ENCODE measurements at regions not wholly inside any gene's neighbourhood (a gene's known extent, or its start where the extent isn't known, plus 50 kb on each side); places are given as distances from the start of the nearest gene placed in this dataset.

GRCh38 chr10:92763634-92764155, 73.9 kb downstream of the HHEX start:
- H3K4me3 ChIP-seq (ENCODE audit: low read depth, low read length): no peak overlapping the region
- no peak for DNase-seq (ENCODE audit: low read depth)
- TF ChIP-seq CTCF (IDR thresholded peaks at IDR 0.05; ENCODE audit: low read depth, low read length, missing control alignments): no peak

GRCh38 chr10:92766451-92766850, 76.7 kb downstream of the HHEX start:
- no peak overlapping the region for H3K4me3 ChIP-seq (ENCODE audit: low read depth, low read length)
- DNase-seq (ENCODE audit: low read depth): no peak
- no peak for TF ChIP-seq CTCF (IDR thresholded peaks at IDR 0.05; ENCODE audit: low read depth, low read length, missing control alignments)

GRCh38 chr10:92768104-92768503, 78.3 kb downstream of the HHEX start:
- no peak for DNase-seq (ENCODE audit: low read depth)
- no peak overlapping the region for H3K4me3 ChIP-seq (ENCODE audit: low read depth, low read length)
- no peak for TF ChIP-seq CTCF (IDR thresholded peaks at IDR 0.05; ENCODE audit: low read depth, low read length, missing control alignments)

GRCh38 chr10:92773776-92774175, 74.5 kb upstream of the EXOC6 start:
- no peak for DNase-seq (ENCODE audit: low read depth)
- no peak for TF ChIP-seq CTCF (IDR thresholded peaks at IDR 0.05; ENCODE audit: low read depth, low read length, missing control alignments)
- H3K4me3 ChIP-seq (ENCODE audit: low read depth, low read length): no peak overlapping the region

GRCh38 chr10:92778091-92778490, 70.2 kb upstream of the EXOC6 start:
- TF ChIP-seq CTCF (IDR thresholded peaks at IDR 0.05; ENCODE audit: low read depth, low read length, missing control alignments): no peak
- no peak overlapping the region for H3K4me3 ChIP-seq (ENCODE audit: low read depth, low read length)
- DNase-seq (ENCODE audit: low read depth): no peak

- H3K4me3 ChIP-seq (ENCODE audit: low read depth, low read length): no peak overlapping the region
- TF ChIP-seq CTCF (IDR thresholded peaks at IDR 0.05; ENCODE audit: low read depth, low read length, missing control alignments): no peak
- no peak for DNase-seq (ENCODE audit: low read depth)
Measured at GRCh38 chr10:92785118-92785517, 63.2 kb upstream of the EXOC6 start.

- no peak for TF ChIP-seq CTCF (IDR thresholded peaks at IDR 0.05; ENCODE audit: low read depth, low read length, missing control alignments)
- no peak for DNase-seq (ENCODE audit: low read depth)
- no peak overlapping the region for H3K4me3 ChIP-seq (ENCODE audit: low read depth, low read length)
Measured at GRCh38 chr10:92787557-92788152, 60.7 kb upstream of the EXOC6 start.

Measured in GM12864 (cell line).